RWPE2 (cell line): ENCODE measurements at regions not wholly inside any gene's neighbourhood (a gene's known extent, or its start where the extent isn't known, plus 50 kb on each side); places are given as distances from the start of the nearest gene placed in this dataset.
A peak's percentile ranks its signal among the peaks of the same experiment; 100 is the strongest.
"Not testable (repeated sequence)": the region's sequence is repeated elsewhere in the genome, so short reads cannot be mapped to it uniquely, and the experiment has no call there.

Source experiments
- ATAC-seq: fragments of 200-7000 bp; cut with Tn5 transposase; 3 replicates; pipeline ENCODE4 v1.9.1; 2021; ENCODE audit warnings: low read depth
- DNase-seq: peaks from one replicate; pipeline ENCODE4 v3.0.0-alpha.2; 2020; ENCODE audit warnings: low spot score
- H3K27ac ChIP-seq: fragments of 450-650 bp; 2 replicates; pipeline ENCODE4 v1.5.1; 2017; ENCODE audit warnings: mild to moderate bottlenecking; ENCODE audit not compliant: poor library complexity, severe bottlenecking
- H3K27me3 ChIP-seq: fragments of 250-450 bp; sonication (Bioruptor Pico); 2 replicates; pipeline ENCODE4 v1.5.1; 2021; ENCODE audit warnings: mild to moderate bottlenecking, moderate library complexity; ENCODE audit not compliant: insufficient read depth, poor library complexity, severe bottlenecking
- H3K36me3 ChIP-seq: fragments of 250-450 bp; sonication (Bioruptor Pico); 2 replicates; pipeline ENCODE4 v1.5.1; 2020; ENCODE audit warnings: low read depth, mild to moderate bottlenecking, moderate library complexity
- H3K4me1 ChIP-seq: fragments of 250-450 bp; sonication (Bioruptor Pico); 2 replicates; pipeline ENCODE4 v1.5.1; 2021; ENCODE audit warnings: mild to moderate bottlenecking, moderate library complexity; ENCODE audit not compliant: insufficient read depth, poor library complexity, severe bottlenecking
- H3K4me3 ChIP-seq: fragments of 250-450 bp; sonication (Bioruptor Pico); 2 replicates; pipeline ENCODE4 v1.5.1; 2021; ENCODE audit warnings: mild to moderate bottlenecking, moderate library complexity; ENCODE audit not compliant: severe bottlenecking
- H3K9me3 ChIP-seq: fragments of 250-450 bp; sonication (Bioruptor Pico); 2 replicates; pipeline ENCODE4 v1.5.1; 2021; ENCODE audit warnings: mild to moderate bottlenecking, moderate library complexity; ENCODE audit not compliant: severe bottlenecking
- CTCF ChIP-seq: fragments of 450-650 bp; IDR thresholded peaks from one replicate; pipeline ENCODE4 v1.5.1; 2017; ENCODE audit warnings: mild to moderate bottlenecking, moderate library complexity; ENCODE audit not compliant: poor library complexity, severe bottlenecking

- H3K36me3 ChIP-seq, result no peaks in the 10 kb centered on the region
- no peak for ATAC-seq
- DNase-seq, result no peak
Observed at GRCh38 chr3:15899388-15899787, 101.6 kb upstream of the ANKRD28 start.

GRCh38 chr3:15903164-15903563 lies 105.4 kb upstream of the ANKRD28 start:
- H3K27me3 ChIP-seq, result no peaks in the 10 kb centered on the region
- peaks cover 11% of the 10 kb centered on the region for H3K4me1 ChIP-seq
- no peaks in the 10 kb centered on the region for H3K9me3 ChIP-seq
- H3K36me3 ChIP-seq, result no peaks in the 10 kb centered on the region
- H3K27ac ChIP-seq, result peak overlapping the region; percentile 37
- no peak for DNase-seq
- ATAC-seq, result peak; percentile 33; the same call in 2 of the 3 replicates
- TF ChIP-seq CTCF, result no peak
- H3K4me3 ChIP-seq, result no peak overlapping the region

More at GRCh38 chr3:15899388-15899787, 101.6 kb upstream of the ANKRD28 start:
- peaks cover 11% of the 10 kb centered on the region for H3K4me1 ChIP-seq
- H3K9me3 ChIP-seq, result no peaks in the 10 kb centered on the region
- no peak overlapping the region for H3K4me3 ChIP-seq
- TF ChIP-seq CTCF, result no peak
- H3K27me3 ChIP-seq, result no peaks in the 10 kb centered on the region
- H3K27ac ChIP-seq, result no peak overlapping the region

- DNase-seq, result no peak
- Histone ChIP-seq H3K9me3 (no peaks in the 10 kb centered on the region), H3K4me3 (no peak overlapping the region), H3K27me3 (no peaks in the 10 kb centered on the region), H3K27ac (peak overlapping the region; percentile 37), H3K36me3 (no peaks in the 10 kb centered on the region), H3K4me1 (peaks cover 11% of the 10 kb centered on the region)
- ATAC-seq, result peak; percentile 33; the same call in 1 of the 3 replicates
- no peak for TF ChIP-seq CTCF
Observed at GRCh38 chr3:15903759-15904720, 106.3 kb upstream of the ANKRD28 start.

- Histone ChIP-seq H3K4me1 (peaks cover 11% of the 10 kb centered on the region), H3K27me3 (no peaks in the 10 kb centered on the region), H3K4me3 (no peak overlapping the region), H3K36me3 (no peaks in the 10 kb centered on the region), H3K27ac (no peak overlapping the region), H3K9me3 (no peaks in the 10 kb centered on the region)
- DNase-seq (no peak), ATAC-seq (no peak)
- no peak for TF ChIP-seq CTCF
Observed at GRCh38 chr3:15905041-15905440, 107.3 kb upstream of the ANKRD28 start.

GRCh38 chr3:15907403-15907802 lies 109.6 kb upstream of the ANKRD28 start:
- not testable (repeated sequence) for H3K9me3 ChIP-seq, ATAC-seq, H3K27ac ChIP-seq, H3K27me3 ChIP-seq, DNase-seq, H3K36me3 ChIP-seq, H3K4me3 ChIP-seq
- peaks cover 11% of the 10 kb centered on the region for H3K4me1 ChIP-seq
